ENCODE measurements at regions not wholly inside any gene's neighbourhood (a gene's known extent, or its start where the extent isn't known, plus 50 kb on each side); places are given as distances from the start of the nearest gene placed in this dataset.

DNA sequence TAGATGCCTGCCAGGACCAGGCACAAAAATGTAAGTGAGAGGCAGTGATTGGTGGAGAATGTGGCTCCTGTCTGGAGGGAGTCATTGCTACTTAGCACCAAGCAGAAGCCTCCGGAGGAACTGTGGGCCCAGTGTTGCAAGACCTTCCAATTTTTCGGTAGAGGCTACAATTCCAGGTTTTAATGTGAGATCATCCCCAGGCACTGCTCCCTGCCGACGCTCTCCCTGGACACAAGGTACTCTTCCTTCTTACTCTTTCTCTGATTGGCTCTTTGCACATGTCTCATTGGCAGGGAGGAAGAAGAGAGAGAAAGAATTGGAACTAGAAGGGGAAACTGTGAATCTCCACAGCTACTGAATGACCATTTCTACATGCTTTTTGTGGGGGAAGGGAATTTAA is 53.7 kb upstream of the EP300 start:
- TF ChIP-seq, protein P1, sequence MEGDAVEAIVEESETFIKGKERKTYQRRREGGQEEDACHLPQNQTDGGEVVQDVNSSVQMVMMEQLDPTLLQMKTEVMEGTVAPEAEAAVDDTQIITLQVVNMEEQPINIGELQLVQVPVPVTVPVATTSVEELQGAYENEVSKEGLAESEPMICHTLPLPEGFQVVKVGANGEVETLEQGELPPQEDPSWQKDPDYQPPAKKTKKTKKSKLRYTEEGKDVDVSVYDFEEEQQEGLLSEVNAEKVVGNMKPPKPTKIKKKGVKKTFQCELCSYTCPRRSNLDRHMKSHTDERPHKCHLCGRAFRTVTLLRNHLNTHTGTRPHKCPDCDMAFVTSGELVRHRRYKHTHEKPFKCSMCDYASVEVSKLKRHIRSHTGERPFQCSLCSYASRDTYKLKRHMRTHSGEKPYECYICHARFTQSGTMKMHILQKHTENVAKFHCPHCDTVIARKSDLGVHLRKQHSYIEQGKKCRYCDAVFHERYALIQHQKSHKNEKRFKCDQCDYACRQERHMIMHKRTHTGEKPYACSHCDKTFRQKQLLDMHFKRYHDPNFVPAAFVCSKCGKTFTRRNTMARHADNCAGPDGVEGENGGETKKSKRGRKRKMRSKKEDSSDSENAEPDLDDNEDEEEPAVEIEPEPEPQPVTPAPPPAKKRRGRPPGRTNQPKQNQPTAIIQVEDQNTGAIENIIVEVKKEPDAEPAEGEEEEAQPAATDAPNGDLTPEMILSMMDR (IDR thresholded peaks at IDR 0.05): no peak
- no peak for TF ChIP-seq POLR2A (IDR thresholded peaks at IDR 0.05)

All from uterus (tissue), 2 donors.